Body of pancreas (tissue), 4 donors: ENCODE measurements at regions not wholly inside any gene's neighbourhood (a gene's known extent, or its start where the extent isn't known, plus 50 kb on each side); places are given as distances from the start of the nearest gene placed in this dataset.

Experiments
- POLR2A ChIP-seq, 3 donors: fragments of 450-650 bp; IDR thresholded peaks; one replicate each; pipeline ENCODE4 v1.6.1; 2016; ENCODE audit warnings: antibody characterized with exemption in 3 of 3, mild to moderate bottlenecking in 2 of 3
- TF ChIP-seq, protein P1 (sequence below), 7 experiments: fragments of 450-650 bp in 4 of 7; fragments of 200-600 bp in 3 of 7; sonication (generic) in 3 of 7; IDR thresholded peaks; one replicate each; pipeline ENCODE4 v1.5.1; 2016 to 2019; ENCODE audit warnings: antibody characterized with exemption in 7 of 7

DNA sequence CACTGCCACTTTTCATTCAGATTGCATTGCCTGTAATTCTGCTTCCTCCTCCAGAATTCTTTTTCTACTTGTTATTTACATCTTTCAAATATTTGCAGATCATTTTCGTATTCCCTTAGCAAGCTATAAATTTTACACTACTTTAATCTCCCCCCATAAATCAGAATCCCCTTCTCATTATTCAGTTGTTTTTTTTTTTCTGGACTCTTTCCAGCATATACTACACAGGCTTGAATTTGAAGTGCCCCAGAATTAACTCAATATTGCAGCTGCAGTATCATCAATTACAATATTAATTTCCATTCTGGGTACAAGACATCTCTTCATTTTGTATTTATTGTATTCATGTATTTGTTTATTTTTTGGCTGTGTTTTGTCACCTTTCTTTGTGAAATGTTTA lies 1494.3 kb downstream of the AMY1C start:
- TF ChIP-seq, protein P1, sequence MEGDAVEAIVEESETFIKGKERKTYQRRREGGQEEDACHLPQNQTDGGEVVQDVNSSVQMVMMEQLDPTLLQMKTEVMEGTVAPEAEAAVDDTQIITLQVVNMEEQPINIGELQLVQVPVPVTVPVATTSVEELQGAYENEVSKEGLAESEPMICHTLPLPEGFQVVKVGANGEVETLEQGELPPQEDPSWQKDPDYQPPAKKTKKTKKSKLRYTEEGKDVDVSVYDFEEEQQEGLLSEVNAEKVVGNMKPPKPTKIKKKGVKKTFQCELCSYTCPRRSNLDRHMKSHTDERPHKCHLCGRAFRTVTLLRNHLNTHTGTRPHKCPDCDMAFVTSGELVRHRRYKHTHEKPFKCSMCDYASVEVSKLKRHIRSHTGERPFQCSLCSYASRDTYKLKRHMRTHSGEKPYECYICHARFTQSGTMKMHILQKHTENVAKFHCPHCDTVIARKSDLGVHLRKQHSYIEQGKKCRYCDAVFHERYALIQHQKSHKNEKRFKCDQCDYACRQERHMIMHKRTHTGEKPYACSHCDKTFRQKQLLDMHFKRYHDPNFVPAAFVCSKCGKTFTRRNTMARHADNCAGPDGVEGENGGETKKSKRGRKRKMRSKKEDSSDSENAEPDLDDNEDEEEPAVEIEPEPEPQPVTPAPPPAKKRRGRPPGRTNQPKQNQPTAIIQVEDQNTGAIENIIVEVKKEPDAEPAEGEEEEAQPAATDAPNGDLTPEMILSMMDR (IDR thresholded peaks at IDR 0.05), result no peak
- TF ChIP-seq POLR2A (IDR thresholded peaks at IDR 0.05), result no peak
